ENCODE measurements at regions not wholly inside any gene's neighbourhood (a gene's known extent, or its start where the extent isn't known, plus 50 kb on each side); places are given as distances from the start of the nearest gene placed in this dataset.

- TF ChIP-seq ZFX (IDR thresholded peaks at IDR 0.05): no peak
- TF ChIP-seq, protein P1, sequence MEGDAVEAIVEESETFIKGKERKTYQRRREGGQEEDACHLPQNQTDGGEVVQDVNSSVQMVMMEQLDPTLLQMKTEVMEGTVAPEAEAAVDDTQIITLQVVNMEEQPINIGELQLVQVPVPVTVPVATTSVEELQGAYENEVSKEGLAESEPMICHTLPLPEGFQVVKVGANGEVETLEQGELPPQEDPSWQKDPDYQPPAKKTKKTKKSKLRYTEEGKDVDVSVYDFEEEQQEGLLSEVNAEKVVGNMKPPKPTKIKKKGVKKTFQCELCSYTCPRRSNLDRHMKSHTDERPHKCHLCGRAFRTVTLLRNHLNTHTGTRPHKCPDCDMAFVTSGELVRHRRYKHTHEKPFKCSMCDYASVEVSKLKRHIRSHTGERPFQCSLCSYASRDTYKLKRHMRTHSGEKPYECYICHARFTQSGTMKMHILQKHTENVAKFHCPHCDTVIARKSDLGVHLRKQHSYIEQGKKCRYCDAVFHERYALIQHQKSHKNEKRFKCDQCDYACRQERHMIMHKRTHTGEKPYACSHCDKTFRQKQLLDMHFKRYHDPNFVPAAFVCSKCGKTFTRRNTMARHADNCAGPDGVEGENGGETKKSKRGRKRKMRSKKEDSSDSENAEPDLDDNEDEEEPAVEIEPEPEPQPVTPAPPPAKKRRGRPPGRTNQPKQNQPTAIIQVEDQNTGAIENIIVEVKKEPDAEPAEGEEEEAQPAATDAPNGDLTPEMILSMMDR (conservative IDR thresholded peaks at IDR 0.05): no peak
- no peak overlapping the region for H3K27ac ChIP-seq
Observed at GRCh38 chr17:79545251-79546005, 65.4 kb downstream of the RBFOX3 start.

DNA sequence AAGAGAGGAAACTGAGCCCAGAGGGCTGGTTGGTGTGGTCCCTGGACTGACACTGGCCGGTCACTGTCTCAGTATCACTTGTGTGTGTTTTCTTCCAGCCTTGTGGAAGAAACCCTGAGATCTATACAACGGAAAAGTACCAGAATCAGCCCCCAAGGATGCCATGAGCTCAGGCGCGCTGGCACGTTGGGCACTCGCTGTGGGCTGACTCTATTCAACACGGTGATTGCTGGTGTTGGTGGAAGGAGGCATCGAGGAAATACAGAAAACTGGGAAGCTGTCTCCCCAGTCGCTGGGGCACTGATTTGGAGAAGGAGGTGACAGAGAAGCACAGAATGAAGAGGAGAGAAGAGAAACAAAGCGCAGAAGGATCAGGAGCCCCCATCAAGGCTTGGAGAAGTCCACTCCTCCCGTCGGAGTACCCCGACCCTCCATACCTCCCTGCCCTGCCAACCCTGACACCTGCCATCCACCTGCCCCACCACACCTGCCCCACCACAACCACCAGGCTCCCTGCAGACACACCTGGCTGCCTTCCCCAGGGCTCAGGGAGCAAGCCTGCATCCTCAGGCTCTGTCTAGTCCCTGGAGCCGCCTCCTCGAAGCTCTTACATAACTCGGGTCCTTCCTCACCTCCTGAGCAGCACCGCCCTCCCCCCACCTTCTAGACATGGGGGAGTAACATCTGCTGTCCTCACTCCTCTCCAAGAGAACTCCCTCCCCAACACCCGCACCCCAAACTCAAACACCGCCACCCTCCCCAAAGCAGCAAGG lies 66.5 kb downstream of the RBFOX3 start:
- no peak overlapping the region for H3K27ac ChIP-seq
- TF ChIP-seq, protein P1 (conservative IDR thresholded peaks at IDR 0.05): no peak
- no peak for TF ChIP-seq ZFX (IDR thresholded peaks at IDR 0.05)

GRCh38 chr17:79543531-79543930 lies 67.3 kb downstream of the RBFOX3 start:
- TF ChIP-seq, protein P1 (conservative IDR thresholded peaks at IDR 0.05): no peak
- no peak for TF ChIP-seq ZFX (IDR thresholded peaks at IDR 0.05)
- no peak overlapping the region for H3K27ac ChIP-seq

- TF ChIP-seq ZFX (IDR thresholded peaks at IDR 0.05): no peak
- TF ChIP-seq, protein P1 (conservative IDR thresholded peaks at IDR 0.05): no peak
- no peak overlapping the region for H3K27ac ChIP-seq
Observed at GRCh38 chr17:79542718-79543117, 68.1 kb downstream of the RBFOX3 start.

GRCh38 chr17:79541056-79541850 lies 69.6 kb downstream of the RBFOX3 start:
- no peak overlapping the region for H3K27ac ChIP-seq
- TF ChIP-seq, protein P1 (conservative IDR thresholded peaks at IDR 0.05): no peak
- TF ChIP-seq ZFX (IDR thresholded peaks at IDR 0.05): no peak

DNA sequence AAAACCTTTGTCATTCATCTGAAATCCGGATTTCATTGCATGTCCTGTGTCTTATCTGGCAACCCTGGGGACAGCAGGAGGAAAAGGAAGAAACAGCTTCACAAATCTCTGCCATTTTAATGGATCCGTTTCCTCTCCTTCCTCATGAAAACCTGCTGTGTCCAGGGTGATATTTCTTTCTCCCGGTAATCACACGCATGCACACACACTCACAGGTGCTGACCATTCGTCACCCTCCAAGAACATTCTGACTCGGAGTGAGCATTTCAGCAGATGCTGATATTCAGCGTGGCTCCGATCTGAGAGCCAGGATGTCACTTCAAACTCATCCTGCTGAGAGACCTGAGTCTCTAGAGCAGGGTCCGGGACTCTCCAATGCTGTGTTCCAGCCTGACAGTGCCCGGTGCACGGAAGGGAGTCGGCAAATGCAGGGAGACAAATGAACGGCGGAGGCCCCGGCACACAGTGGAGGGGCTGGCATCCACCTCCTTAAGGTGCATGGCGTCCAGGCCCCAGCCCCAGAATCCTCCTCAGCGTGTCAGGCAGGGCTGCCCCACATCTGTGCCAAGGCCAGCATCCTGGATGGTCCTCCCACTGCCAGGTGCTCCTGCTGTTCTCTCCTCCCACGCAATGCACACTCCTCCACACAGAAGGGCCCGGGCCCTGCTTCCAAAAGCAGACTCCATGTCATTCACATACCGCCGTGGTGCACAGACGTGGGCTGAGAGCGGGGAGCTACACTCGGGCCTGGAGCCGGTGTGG lies 70.7 kb downstream of the RBFOX3 start:
- H3K27ac ChIP-seq: no peak overlapping the region
- no peak for TF ChIP-seq ZFX (IDR thresholded peaks at IDR 0.05)
- TF ChIP-seq, protein P1 (conservative IDR thresholded peaks at IDR 0.05): no peak

All from C4-2B (cell line).